Muscle layer of colon (tissue), 2 donors: ENCODE measurements at regions not wholly inside any gene's neighbourhood (a gene's known extent, or its start where the extent isn't known, plus 50 kb on each side); places are given as distances from the start of the nearest gene placed in this dataset.

Source experiments
- H3K27ac ChIP-seq: one replicate; pipeline ENCODE4 v1.7.0; 2013; ENCODE audit warnings: low read depth, mild to moderate bottlenecking, low read length, moderate library complexity
- H3K27me3 ChIP-seq, 2 donors: one replicate each; pipeline ENCODE4 v1.7.0; 2013; ENCODE audit warnings: low read length in 2 of 2, mild to moderate bottlenecking in 2 of 2; ENCODE audit not compliant: insufficient read depth in 2 of 2, control insufficient read depth in 1 of 2
- H3K36me3 ChIP-seq: one replicate; pipeline ENCODE4 v1.7.0; 2013; ENCODE audit warnings: mild to moderate bottlenecking, low read length; ENCODE audit not compliant: insufficient read depth
- H3K4me1 ChIP-seq: one replicate; pipeline ENCODE4 v1.7.0; 2013; ENCODE audit warnings: mild to moderate bottlenecking, low read length; ENCODE audit not compliant: insufficient read depth
- H3K4me3 ChIP-seq, 2 donors: one replicate each; pipeline ENCODE4 v1.7.0; 2013; ENCODE audit warnings: low read length in 2 of 2, low read depth in 1 of 2, mild to moderate bottlenecking in 1 of 2, moderate library complexity in 1 of 2
- H3K9ac ChIP-seq: one replicate; pipeline ENCODE4 v1.7.0; 2013; ENCODE audit warnings: low read length
- H3K9me3 ChIP-seq: one replicate; pipeline ENCODE4 v1.7.0; 2013; ENCODE audit warnings: mild to moderate bottlenecking, low read length
- donor health status: abdominal sarcoma.
- donor health status: Adenocarcinoma of cecum.

DNA sequence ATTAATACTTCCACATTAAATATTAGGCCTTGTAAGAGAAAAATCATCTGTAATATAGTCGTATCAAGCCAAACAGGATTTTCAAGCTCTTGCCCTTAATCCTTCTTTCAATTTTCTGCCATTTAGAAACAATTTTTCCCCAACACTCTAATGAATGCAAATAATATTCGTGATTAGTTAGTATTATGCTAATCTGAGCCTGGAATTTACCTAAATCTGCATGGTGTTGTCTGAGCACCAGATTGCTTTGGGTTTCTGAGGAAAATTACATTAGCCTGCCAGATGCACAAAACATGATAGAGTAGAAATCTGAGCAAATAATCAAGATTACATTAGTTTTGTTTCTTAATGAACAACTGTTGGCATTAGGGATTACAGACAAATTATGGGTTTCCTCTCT is 176.6 kb downstream of the ZDHHC21 start:
- no peak overlapping the region for H3K9ac ChIP-seq
- H3K27ac ChIP-seq: no peak overlapping the region
- H3K36me3 ChIP-seq: no peaks in the 10 kb centered on the region
- no peaks in the 10 kb centered on the region for H3K4me1 ChIP-seq
- no peaks in the 10 kb centered on the region for H3K9me3 ChIP-seq
- H3K27me3 ChIP-seq: no peaks in the 10 kb centered on the region
- no peak overlapping the region for H3K4me3 ChIP-seq

DNA sequence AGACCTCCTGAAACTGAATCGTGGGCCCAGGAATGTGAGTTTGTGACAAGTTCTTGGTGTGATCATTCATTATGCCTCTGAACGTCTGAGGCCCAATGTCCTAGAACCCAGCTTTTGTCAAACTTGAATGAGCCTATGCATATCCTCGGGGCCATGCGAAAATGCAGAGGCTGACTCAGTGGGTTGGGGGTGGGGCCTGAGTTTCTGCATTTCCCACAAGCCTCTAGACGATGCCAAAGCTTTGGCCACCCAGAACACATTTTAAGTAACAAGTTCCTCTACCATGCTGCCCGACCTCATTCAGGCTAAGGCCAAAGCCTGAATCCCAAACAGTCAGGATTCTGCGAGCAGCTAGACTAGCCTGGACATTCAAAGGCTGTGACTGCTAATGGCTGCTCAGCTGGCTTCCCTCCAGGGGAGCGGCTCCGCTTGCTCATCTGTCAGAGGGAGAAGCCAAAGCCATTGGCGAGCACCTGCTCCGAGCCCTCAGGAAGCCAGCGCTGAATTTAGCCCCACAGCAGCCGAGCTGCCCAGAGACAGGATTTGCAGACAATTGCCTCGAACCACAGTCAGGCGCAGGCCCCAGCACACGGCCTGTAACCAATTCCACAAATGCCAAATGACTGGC is 177.5 kb downstream of the ZDHHC21 start:
- Histone ChIP-seq H3K9ac (no peak overlapping the region), H3K36me3 (no peaks in the 10 kb centered on the region), H3K4me3 (no peak overlapping the region), H3K4me1 (no peaks in the 10 kb centered on the region), H3K27ac (no peak overlapping the region), H3K9me3 (no peaks in the 10 kb centered on the region), H3K27me3 (no peaks in the 10 kb centered on the region)

DNA sequence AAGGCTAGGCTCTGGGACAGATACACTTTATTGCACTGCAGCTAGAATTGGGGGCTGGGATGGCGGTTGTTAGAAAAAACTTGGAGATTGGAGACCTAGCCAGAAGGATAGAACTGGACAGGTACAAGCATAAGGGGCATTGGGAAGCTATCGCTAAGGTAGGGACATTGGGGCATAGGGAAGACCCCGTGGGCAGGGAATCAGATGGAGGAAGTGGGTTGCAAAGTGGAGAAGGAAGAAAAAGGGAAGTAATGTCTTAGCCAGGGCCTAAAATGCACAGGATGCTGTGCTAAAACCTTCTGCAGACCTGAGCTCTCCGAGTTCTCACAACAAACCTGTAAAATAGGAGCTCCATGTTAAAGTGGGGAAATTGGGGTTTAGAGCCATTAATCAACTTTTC is 178.2 kb downstream of the ZDHHC21 start:
- Histone ChIP-seq H3K27me3 (no peaks in the 10 kb centered on the region), H3K9me3 (no peaks in the 10 kb centered on the region), H3K9ac (no peak overlapping the region)

DNA sequence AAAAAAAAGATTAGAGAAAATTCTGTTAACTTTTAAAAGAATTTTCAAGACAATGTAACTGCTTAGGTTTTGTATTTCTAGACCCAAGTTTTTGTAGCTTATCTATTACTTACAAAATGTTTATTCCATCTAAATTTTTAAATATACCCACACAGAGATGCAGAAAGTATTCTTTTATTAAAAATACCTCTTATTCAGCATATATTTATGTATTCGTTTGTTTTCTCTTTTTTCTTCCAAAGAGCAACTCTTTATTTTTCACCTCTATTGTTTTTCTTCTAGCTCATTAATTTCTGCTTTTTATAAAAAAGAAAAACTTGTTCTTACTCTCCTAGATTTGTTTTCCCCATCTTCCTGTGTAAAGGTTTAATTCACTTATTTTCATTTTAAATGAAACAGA is 180.3 kb downstream of the ZDHHC21 start:
- H3K27me3 ChIP-seq: no peaks in the 10 kb centered on the region
- H3K4me3 ChIP-seq: no peak overlapping the region

More for the DNA sequence above, 178.2 kb downstream of the ZDHHC21 start:
- H3K4me1 ChIP-seq: no peaks in the 10 kb centered on the region
- no peak overlapping the region for H3K27ac ChIP-seq
- no peaks in the 10 kb centered on the region for H3K36me3 ChIP-seq
- H3K4me3 ChIP-seq: no peak overlapping the region

DNA sequence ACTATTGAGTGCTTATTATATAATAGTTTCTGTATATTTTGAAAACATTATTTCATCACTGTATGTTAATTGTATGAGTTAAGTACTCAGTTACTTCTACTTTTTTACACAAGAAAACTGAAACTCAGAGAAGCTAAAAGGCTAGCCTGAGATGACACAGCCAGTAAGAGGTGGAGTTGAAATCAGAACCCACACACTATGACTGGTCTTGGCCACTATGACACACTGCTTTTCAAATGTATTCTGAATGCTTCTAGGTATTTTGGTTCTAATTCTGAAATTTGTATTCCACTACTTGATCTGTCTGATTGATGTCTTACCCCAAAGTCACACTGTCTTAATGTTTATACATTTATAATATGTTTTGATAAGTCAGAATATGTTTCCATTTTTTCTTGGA is 181.8 kb downstream of the ZDHHC21 start:
- no peaks in the 10 kb centered on the region for H3K27me3 ChIP-seq
- H3K9ac ChIP-seq: no peak overlapping the region
- H3K9me3 ChIP-seq: no peaks in the 10 kb centered on the region
- no peak overlapping the region for H3K4me3 ChIP-seq
- no peaks in the 10 kb centered on the region for H3K36me3 ChIP-seq
- H3K27ac ChIP-seq: no peak overlapping the region
- H3K4me1 ChIP-seq: no peaks in the 10 kb centered on the region

More for the DNA sequence above, 180.3 kb downstream of the ZDHHC21 start:
- H3K9me3 ChIP-seq: no peaks in the 10 kb centered on the region
- no peak overlapping the region for H3K27ac ChIP-seq
- no peaks in the 10 kb centered on the region for H3K4me1 ChIP-seq
- H3K36me3 ChIP-seq: no peaks in the 10 kb centered on the region
- H3K9ac ChIP-seq: no peak overlapping the region

DNA sequence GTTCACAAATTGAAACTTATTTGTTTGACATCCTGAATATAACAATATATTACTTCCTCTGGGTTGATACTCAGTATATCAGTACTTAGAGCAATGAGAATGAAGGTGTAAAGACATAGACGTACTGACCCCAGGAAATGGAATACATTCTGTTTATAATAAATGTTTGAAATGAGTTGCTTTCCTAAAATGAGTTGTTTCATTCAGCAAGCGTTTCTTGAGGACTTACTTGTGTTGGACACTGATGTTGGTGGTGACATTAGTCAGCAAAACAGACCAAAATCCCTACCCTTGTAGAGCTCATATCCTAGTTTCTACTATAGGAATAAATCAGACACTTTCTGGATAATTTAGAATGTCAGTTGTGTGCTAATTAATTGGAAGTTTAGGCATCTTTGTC is 184.3 kb downstream of the ZDHHC21 start:
- Histone ChIP-seq H3K4me3 (no peak overlapping the region), H3K27ac (no peak overlapping the region), H3K9me3 (no peaks in the 10 kb centered on the region), H3K9ac (no peak overlapping the region), H3K36me3 (no peaks in the 10 kb centered on the region), H3K27me3 (no peaks in the 10 kb centered on the region), H3K4me1 (no peaks in the 10 kb centered on the region)

DNA sequence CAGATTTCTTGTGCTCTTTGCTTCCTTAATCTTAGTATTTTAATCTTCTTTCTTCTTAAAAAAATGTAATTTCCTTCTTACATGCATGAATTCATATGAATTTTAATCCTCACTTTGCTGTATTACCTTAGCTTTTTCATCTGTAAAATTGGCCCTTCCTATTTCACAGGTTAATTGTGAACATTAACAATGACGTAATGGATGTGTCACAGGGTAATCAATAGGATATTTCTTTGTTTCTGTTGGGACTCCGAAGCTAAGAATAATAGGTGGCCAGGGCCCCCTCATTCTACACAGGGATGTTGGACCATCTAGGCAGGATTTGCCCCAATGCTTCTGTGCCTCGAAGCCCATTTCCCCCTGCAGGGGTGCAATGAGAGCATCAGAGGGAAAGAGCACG is 187.4 kb upstream of the NFIB start:
- H3K4me3 ChIP-seq: no peak overlapping the region
- H3K27me3 ChIP-seq: no peaks in the 10 kb centered on the region

DNA sequence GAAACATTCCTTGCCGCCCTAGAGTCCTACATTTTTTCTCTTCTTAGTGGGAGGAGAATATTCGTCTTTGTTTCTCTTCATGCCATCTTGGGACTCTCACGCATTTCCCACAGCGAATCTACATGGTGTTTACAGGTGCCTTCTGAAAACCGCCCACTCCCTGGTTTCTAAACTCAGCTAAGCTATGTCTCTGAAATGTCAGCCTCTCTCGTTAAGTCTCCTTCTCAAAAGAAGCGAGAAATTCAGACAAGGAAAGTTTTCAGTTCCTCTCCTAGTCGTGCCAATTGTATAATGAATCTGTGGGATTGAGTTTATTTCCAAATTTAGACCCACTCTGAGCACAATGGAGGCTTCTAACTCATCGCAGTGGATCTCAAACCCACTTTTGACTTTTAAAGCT is 186.8 kb upstream of the NFIB start:
- no peaks in the 10 kb centered on the region for H3K27me3 ChIP-seq
- H3K9ac ChIP-seq: no peak overlapping the region
- H3K36me3 ChIP-seq: no peaks in the 10 kb centered on the region
- H3K27ac ChIP-seq: no peak overlapping the region
- no peak overlapping the region for H3K4me3 ChIP-seq
- H3K4me1 ChIP-seq: no peaks in the 10 kb centered on the region
- H3K9me3 ChIP-seq: no peaks in the 10 kb centered on the region

More for the DNA sequence above, 187.4 kb upstream of the NFIB start:
- Histone ChIP-seq H3K9ac (no peak overlapping the region), H3K4me1 (no peaks in the 10 kb centered on the region), H3K27ac (no peak overlapping the region), H3K36me3 (no peaks in the 10 kb centered on the region), H3K9me3 (no peaks in the 10 kb centered on the region)

DNA sequence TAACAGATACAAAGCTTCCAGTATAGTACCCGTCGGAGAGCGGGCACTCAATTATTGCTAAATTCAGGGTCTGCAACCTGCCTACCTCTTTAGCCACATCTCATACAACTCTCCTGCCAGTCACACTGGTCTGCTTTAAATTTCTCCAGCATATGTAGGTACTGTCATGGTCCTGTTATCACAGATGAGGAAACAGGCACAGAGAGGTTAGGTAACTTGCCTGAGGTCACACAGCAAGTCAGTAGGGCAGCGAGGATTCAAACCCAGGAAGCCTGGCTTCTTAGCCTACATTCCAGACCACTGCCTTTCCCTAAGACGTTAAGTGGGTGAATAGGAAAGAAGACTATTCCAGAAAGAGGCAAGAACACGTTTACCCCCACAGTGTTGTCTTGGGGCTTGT is 186.0 kb upstream of the NFIB start:
- Histone ChIP-seq H3K36me3 (no peaks in the 10 kb centered on the region), H3K4me1 (no peaks in the 10 kb centered on the region), H3K27me3 (no peaks in the 10 kb centered on the region), H3K9ac (no peak overlapping the region), H3K4me3 (no peak overlapping the region), H3K9me3 (no peaks in the 10 kb centered on the region), H3K27ac (no peak overlapping the region)

DNA sequence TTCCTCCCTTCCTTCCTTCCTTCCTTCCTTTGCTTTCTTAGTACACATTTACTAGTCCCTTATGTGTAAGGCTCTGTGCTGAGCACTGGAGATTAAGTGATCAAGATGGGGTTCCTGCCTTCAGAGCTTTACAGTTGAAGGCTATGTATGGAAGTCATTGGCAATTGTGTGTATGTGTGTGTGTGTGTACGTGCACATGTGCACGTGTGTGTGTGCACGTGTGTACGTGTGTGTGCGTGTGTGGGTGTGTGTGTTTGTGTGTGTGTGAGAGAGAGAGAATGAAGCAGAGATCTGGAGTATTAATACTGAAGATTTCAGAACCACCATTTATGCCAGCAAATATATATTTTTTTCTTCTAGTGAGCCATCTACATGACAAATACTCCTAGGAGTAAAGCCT is 184.9 kb upstream of the NFIB start:
- Histone ChIP-seq H3K27ac (no peak overlapping the region), H3K36me3 (no peaks in the 10 kb centered on the region), H3K4me3 (no peak overlapping the region), H3K27me3 (no peaks in the 10 kb centered on the region), H3K9ac (no peak overlapping the region), H3K9me3 (no peaks in the 10 kb centered on the region), H3K4me1 (no peaks in the 10 kb centered on the region)

DNA sequence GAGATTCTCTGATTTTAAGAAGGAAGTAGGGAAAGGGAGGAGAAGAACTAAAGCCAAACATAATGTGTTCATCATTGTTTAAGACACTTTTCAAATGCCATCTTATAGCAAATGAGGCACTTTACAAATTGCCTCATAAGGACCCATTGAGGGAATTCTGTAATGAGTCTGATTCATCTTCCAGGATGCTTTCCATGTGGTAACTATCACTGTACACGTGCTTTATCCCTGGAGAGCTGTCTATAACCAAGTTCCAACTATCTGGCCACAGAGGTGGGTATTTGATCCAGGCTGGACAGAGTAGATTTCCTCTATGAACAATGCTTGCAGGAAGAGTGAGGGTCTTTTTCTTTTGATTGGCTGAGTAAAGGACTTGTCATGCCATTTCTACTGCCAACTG is 183.5 kb upstream of the NFIB start:
- Histone ChIP-seq H3K4me3 (no peak overlapping the region), H3K27ac (no peak overlapping the region), H3K9ac (no peak overlapping the region), H3K27me3 (no peaks in the 10 kb centered on the region), H3K9me3 (no peaks in the 10 kb centered on the region), H3K36me3 (no peaks in the 10 kb centered on the region), H3K4me1 (no peaks in the 10 kb centered on the region)

DNA sequence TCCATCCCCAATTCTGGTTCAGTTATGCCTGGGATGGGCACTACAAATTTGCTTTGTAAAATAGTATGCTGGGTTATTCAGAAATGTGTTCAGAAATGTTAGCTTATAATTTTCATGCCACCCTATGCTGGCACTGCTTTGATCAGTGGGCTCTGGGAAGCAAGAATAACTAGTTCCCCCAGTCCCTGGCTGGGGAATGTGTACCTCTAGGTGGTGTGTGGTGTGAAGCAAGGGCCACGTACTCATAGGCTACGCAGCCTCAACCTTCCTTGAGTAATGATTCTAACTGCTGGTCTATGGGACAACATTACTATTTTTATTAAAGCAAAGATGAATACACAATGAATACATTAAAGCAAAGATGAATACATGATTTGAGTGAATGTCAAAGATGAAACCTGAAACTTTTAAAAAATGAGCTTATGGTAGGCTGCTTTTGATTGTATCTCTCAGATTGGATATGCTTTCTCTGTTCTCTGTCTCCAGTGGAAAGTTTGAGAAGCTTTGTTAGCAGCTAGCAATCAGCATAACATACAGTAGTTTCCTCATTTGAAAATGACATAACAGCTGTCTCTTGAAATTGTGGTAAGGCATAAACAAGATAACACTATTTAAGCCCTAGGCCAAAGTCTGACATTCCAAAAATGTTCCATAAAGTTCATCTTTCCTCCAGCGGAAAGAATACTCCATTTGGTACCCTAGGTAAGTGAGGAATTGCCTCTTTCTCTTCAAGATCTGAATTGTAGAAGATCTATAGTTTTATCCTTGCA is 174.7 kb upstream of the NFIB start:
- H3K36me3 ChIP-seq: no peaks in the 10 kb centered on the region

More for the DNA sequence above, 174.7 kb upstream of the NFIB start:
- Histone ChIP-seq H3K27me3 (no peaks in the 10 kb centered on the region), H3K27ac (no peak overlapping the region), H3K9ac (no peak overlapping the region), H3K4me3 (no peak overlapping the region), H3K9me3 (no peaks in the 10 kb centered on the region), H3K4me1 (no peaks in the 10 kb centered on the region)
